HT-29 (cell line): ENCODE measurements at regions not wholly inside any gene's neighbourhood (a gene's known extent, or its start where the extent isn't known, plus 50 kb on each side); places are given as distances from the start of the nearest gene placed in this dataset.
A peak's percentile ranks its signal among the peaks of the same experiment; 100 is the strongest.

Experiments used
- DNase-seq: peaks from one replicate; pipeline ENCODE4 v3.0.0-alpha.2; 2015; ENCODE audit warnings: low spot score

- no peak for DNase-seq
Observed at GRCh38 chr20:56995149-56995548, 271.3 kb downstream of the BMP7 start.

DNA sequence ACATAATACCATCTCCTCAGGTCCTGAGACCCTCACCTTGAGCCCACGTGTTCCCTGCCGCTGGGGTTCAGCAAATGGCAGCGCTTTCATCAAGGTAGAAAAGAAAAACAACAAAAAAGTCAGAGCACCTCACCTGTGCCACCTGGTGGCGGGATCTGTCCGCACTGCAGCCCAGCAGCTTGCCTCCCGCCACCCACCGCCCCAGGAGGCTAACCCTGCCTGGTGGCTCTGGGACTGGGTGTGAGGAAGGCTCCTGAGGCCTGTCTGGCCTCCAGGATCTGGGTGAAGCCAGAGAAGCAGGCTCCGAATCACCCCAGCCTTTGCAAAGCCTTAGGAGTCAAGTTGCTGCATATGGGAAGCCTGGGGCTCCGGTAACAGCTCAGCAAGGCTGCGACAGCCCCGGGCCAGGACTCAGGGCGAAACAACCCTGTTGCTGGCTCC, 270.8 kb downstream of the BMP7 start:
- DNase-seq: peak; percentile 65

- no peak for DNase-seq
Observed at GRCh38 chr20:56996533-56996932, 269.9 kb downstream of the BMP7 start.

GRCh38 chr20:56998438-56998837, 268.0 kb downstream of the BMP7 start:
- no peak for DNase-seq

GRCh38 chr20:57000441-57000968, 265.9 kb downstream of the BMP7 start:
- no peak for DNase-seq

DNA sequence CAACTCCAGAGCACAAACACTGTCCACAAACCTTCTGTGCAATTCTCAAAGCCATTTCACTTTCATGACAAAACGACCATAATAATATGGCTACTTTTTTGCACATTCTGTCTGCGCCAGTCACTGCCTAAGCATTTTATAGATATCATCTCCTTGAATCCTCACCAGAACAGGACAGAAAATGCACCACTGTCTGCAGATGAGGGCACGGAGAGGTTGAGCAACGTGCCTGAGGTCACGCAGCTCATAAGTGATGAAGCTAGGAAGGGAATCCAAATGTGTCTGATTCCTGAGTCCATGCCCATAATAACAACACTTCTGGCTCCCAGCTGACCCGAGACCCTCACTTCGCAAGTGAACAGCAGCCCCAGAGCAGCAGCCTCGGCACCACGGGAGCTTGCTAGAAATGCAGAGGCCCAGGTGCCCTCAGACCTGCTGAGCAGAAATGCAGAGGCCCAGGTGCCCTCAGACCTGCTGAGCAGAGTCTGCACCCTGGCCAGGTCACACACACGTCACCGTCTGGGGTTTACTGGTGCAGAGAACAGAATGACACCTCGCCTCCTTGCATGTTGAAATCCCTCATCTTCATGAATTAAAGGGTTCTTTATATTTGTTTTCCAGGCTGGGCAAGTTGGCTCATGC, 265.2 kb downstream of the BMP7 start:
- DNase-seq: no peak

DNA sequence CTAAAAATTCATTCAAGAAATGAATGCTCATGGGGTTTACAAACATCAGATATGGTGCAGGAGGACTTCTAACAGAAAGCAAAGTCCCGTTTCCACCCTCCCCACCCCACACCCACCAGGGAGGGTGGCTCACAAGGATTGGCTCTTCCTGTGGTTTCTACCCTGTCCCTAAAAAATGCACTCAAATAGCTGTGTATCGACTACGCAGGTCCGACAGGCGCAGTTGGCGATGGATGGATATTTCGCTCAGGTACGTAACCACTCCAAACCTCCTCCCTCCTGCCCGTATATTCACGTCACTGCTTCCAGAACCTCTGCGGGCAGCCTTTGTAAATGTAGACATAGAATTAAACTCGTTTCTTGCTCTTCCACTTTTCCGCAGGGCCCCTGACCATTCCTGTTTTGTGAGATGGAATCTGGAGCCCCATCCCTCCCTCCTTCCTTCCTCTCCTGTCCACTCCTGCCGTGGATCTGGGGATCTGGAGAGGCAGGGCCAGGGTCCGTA, 264.3 kb downstream of the BMP7 start:
- no peak for DNase-seq

DNA sequence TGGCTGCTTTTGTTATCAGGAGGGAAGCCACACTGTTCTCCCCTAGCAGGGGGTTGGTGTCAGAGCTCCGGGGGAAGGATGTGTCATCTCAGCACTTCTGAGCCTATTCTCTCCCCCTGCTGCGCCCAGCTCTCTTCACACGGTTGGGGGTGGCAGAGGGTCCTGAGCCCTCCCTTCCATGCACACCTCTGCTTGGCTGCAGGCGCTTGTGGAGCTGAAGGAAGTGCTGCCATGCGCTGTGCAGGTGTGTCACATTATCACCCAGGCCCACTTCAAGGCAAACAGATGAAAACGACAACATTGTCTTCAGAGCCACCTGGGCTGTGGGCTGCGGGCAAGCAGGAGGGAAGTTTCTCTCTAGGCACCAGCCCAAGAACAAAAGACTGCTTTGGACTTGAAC, 263.4 kb downstream of the BMP7 start:
- DNase-seq: no peak

GRCh38 chr20:57004416-57004815, 262.0 kb downstream of the BMP7 start:
- no peak for DNase-seq

DNA sequence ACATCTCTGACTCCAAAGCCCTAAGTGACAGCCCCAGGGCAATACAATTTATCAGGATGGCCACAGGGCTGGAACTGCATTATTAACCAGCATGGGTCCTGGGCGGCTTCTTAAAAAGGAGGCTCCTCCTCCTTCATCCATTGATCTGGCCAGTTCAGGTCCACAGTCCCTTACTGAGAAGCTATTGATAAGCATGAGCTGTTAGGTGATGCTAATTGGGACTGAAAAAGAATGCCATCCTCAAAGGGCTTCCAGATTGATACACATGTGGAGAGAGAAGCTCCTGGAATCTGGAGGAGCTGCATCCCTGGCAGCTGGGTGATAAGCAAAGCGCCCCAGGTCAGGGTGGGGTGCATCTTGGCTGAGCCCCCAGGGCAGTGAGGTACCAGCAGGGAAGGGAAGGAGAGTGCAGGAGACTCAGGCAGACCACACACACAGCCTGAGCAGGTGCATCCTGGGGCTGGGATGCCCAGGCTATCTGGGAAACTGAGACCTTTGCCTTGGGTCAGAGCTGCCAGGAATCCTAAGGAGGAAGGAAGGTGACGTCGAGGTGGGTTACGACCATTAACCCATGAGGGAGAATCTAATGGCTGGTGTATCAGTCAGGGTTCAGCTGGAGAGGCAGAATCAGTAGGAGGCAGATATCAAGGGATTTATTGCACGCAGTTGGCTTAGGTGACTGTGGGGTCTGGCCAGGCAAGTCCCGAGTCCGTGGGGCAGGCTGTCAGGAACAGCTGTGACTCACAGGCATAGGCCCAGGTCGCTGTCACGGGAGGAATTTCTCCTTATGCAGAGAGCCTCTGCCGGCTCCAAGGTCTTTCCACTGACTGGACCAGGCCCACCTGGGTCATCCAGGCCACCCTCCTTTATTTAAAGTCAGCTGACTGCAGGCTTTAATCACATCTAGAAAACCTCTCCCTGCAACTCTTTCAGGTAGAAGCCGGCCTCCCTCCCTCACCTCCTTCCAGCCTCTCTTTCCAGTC, 261.2 kb downstream of the BMP7 start:
- DNase-seq: no peak

DNA sequence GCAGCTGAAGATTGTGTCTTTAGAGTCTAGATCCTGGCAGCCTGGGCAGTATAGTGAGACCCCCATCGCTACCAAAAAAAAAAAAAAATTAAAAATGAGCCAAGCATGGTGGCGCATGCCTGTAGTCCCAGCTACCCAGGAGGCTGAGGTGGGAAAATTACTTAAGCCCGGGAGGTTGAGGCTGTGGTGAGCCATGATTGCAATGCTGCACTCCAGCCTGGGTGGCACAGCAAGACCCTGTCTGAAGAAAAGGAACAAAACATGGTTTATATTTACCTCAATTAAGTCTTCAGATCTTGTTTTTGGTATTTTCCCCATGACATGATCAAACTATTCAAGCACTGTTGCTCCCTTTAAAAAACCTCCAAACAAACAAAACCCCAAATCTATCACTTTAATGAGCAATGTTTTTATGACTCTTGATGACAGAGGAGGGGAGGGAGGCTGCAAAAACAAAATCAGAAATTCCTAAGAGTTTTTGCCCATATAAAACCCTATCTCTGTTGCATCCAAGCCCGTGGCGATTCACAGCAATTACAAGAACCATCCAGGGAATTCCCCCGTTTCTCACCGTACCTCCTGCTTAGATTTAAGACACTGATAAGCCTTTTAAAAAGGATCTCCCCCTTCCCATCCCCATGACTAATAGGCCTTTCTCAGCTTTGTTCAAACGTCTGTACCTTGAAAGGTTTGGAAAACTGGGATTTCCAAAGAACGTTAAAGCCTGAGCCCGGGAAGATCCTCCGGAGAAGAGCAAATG, 259.9 kb downstream of the BMP7 start:
- DNase-seq: no peak

DNA sequence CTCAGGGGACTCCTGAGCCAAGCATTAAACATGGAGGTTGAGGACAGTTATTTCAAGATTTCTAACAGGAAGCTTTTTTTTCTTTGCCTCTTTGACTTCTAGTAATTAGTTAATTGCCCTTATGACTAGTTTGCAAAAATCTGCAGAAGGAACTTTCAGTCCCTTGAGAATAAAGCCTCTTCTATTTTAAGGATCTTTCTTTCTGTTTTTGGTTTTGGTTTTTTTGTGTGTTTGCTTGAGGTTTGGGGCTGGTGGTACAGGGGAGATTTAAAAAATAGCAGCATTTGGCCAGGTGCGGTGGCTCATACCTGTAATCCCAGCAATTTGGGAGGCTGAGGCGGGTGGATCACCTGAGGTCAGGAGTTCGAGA, 259.3 kb downstream of the BMP7 start:
- DNase-seq: no peak

DNA sequence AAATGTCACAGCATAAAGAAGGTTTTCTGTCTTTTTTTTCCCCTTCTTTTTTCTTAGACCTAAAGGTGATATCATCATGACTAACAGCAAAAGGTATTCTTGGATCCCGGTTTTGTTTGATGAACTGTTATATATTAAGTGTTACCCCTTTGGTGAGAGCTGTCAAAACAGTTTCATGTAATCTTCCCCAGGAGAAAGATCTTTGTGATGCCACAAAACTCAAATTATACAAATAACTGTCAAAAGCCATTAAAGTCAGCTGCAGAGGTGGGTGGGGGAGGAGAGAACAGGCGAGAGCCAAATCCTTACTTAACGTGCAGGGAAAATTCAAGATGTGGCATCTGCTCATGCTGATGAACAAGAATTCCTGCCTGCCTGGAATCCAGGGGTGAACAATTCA, 258.2 kb downstream of the BMP7 start:
- DNase-seq: no peak

DNA sequence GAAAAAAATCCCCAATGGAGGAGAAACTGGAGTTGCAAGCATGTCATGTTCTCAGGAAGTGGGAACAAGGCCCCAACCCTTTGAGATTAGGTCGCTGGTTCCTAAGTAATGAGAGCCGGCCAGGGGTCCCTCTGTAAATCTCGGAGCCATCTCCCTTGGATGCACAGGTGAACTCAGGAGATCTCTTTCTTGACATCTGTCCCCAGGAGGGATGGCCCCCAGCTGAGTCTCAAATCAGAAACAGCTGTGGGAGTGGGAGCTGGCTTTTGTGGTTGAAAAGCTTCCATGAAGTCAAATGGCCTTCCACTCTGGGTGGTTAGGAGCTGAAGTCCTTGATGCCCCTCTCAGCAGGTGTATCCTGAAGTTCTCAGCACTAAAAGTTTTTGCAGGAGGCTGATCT, 257.1 kb downstream of the BMP7 start:
- DNase-seq: no peak

DNA sequence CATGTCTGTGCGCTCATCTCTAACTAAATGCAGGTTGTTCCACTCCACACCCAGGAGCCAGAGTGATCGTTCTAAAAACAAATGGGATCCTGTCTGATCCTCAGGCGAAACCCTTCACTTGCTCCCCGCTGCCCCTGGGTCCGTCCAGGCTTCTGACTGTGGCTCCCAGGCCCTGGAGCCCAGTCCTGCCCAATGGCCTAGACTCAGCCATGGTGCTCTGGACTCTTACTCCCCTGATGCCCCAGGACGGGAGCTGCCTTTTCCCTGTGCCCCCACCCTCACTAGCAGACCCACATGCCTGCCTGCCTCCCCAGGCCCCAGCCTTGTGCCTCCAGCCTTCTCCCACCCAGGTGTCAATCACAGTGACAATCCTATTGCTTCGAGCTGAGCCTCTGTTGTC, 256.7 kb downstream of the BMP7 start:
- DNase-seq: no peak

DNA sequence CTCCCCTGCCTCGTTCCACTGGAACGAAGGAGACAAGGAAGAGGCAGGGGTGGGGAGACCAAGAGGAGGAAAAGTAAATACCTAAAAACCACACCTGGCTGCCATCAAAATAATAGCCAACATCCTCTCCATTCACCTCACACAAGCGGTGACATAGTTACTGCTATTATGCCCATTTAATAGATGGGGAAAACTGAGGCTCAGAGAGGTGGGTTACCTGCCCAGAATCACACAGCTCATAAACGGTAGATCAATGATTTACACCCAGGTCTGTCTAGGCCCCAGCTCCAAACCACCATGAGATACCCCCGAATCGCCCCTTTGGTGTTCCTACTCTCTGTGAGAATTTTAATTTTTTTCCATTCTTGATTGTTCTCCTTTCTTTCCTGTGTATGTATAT, 253.8 kb downstream of the BMP7 start:
- DNase-seq: no peak

DNA sequence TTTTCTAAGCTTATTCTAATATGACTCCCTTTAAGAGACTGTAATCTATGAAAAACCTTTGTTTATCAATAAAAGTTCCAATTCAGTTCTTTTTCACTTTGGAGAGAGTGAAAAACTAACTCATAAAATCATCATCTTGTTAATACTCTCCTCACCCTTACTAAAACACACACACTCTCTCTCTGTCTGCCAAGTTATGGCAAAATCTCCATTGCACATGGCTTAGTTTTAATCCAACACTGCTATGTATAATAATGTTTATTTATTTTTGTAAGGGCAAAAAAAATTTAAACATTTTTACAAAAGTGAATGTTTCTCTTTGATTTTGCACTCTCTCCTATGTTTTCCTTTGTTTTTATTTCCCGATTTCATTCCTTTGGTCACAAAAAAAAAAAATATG, 253.2 kb downstream of the BMP7 start:
- no peak for DNase-seq

GRCh38 chr20:57013741-57014140, 252.7 kb downstream of the BMP7 start:
- no peak for DNase-seq

DNA sequence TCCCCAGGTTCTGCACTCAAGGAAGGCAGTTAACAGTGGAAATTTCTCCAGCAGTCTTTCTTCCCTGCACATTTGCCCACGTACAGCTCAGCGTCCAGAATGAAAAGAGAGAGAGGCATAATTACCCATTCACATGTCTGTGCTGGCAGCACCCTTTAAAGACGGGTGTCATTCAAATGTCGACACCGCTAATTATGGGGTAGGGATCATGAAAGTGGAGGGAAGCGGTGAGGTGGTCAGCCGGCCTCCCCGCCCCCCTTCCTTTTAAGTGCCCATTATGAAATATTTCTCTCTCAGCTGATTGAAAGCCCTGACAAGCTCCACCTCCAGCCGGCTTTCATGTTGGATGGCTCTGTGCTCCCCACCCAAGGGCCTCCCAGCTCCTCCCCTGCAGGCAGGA, 246.1 kb downstream of the BMP7 start:
- DNase-seq: no peak

GRCh38 chr20:57022306-57022705, 244.1 kb downstream of the BMP7 start:
- DNase-seq: peak; percentile 45

DNA sequence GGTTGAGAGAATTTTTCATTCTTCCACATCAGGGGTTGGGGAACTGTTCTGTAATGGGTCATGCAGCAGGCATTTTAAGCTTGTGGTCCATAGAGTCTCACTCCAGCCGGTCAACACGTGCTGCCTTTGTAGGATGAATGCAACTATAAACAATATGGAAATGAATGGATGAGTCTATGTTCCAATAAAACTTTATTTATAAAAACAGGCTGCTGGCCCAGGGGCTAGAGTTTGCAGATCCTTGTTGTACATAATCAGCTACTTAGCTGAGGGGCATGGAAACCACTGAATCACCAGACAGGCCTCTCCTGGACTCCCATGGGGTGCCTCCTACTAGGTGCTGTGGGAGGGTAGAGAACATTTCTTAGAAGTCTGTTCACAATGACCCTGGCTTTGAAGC, 243.4 kb downstream of the BMP7 start:
- DNase-seq: no peak

DNA sequence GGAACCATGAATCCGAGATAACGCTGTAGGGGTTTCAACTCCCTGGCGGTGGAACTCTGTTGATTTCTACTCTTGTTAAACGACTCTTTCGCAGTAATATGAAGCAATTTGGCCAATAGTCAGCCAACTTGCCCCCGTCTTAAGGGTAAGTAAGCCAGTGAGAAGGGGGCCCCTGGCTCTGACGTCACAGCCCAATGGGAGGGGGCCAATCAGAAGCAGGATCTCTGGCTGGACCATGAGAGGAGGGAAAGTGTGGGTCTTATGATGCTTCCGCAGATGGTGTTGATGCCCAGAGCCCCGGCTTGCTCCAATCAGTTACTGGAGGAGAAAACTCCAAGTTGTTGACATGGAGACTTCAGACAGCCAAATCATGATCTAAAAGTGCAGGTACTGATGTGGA, 242.4 kb downstream of the BMP7 start:
- DNase-seq: no peak
